H1 (cell line): ENCODE measurements at regions not wholly inside any gene's neighbourhood (a gene's known extent, or its start where the extent isn't known, plus 50 kb on each side); places are given as distances from the start of the nearest gene placed in this dataset.

Experiments
- CTCF ChIA-PET: fragments of 300-600 bp; sonication (Branson Sonifier 250); formaldehyde crosslinking; loops from one replicate; lab custom pipeline; 2021; ENCODE audit not compliant: partially characterized antibody; lab: Charles Lee
- POLR2A ChIA-PET: fragments of 300-600 bp; sonication (Branson Sonifier 250); formaldehyde crosslinking; loops from one replicate; lab custom pipeline; 2021; ENCODE audit warnings: inconsistent platforms; ENCODE audit not compliant: partially characterized antibody; lab: Charles Lee
- DNase-seq, 2 experiments: peaks; one replicate each; pipeline versions ENCODE4 v3.0.0 to v3.0.0-alpha.2; 2010 to 2022; ENCODE audit warnings: low spot score in 2 of 2, low read depth in 1 of 2, mixed read lengths in 1 of 2
- FAIRE-seq: peaks from 2 replicates; lab custom pipeline; 2011; peaks lifted over from hg19 to GRCh38; lab: Jason Lieb, UNC
- H2AFZ ChIP-seq: 2 replicates; pipeline ENCODE4 v1.8.1; 2012; ENCODE audit warnings: low read length, inconsistent platforms
- H2AK5ac ChIP-seq: 2 replicates; pipeline ENCODE4 v1.6.1; 2013; ENCODE audit warnings: low read depth, low read length
- H2BK120ac ChIP-seq: replicated peaks from 2 replicates; pipeline ENCODE3; 2013; ENCODE audit warnings: low read depth, low read length, inconsistent platforms
- H2BK12ac ChIP-seq: 2 replicates; pipeline ENCODE4 v1.6.1; 2013; ENCODE audit warnings: low read depth, low read length
- H2BK15ac ChIP-seq: 2 replicates; pipeline ENCODE4 v1.6.1; 2013; ENCODE audit warnings: low read length
- H2BK20ac ChIP-seq: 2 replicates; pipeline ENCODE4 v1.6.1; 2013; ENCODE audit warnings: low read length
- H2BK5ac ChIP-seq: 2 replicates; pipeline ENCODE4 v1.6.1; 2013; ENCODE audit warnings: low read depth, low read length
- H3K14ac ChIP-seq: 2 replicates; pipeline ENCODE4 v1.6.1; 2013; ENCODE audit warnings: inconsistent platforms; ENCODE audit not compliant: insufficient read length
- H3K18ac ChIP-seq: 2 replicates; pipeline ENCODE4 v1.6.1; 2013; ENCODE audit warnings: low read length; ENCODE audit errors: extremely low read depth
- H3K23ac ChIP-seq: 2 replicates; pipeline ENCODE4 v1.6.1; 2013; ENCODE audit warnings: inconsistent platforms; ENCODE audit not compliant: insufficient read length
- H3K23me2 ChIP-seq: 2 replicates; pipeline ENCODE4 v1.6.1; 2013; ENCODE audit warnings: low read depth, low read length
- H3K27ac ChIP-seq: 2 replicates; pipeline ENCODE4 v1.6.1; 2011; ENCODE audit warnings: low read depth, low read length, inconsistent platforms
- H3K27me3 ChIP-seq, 4 experiments: replicated peaks in 1 of 4; 1 replicate in 1 of 4; 2 replicates in 3 of 4; pipeline versions ENCODE4 v1.6.1 to v1.8.1; 2011 to 2013; ENCODE audit warnings: low read length in 3 of 4, mild to moderate bottlenecking in 3 of 4, inconsistent platforms in 2 of 4, mixed read lengths in 2 of 4, moderate library complexity in 1 of 4; ENCODE audit not compliant: control insufficient read depth in 3 of 4, insufficient read depth in 3 of 4; ENCODE audit errors: extremely low read depth in 1 of 4
- H3K36me3 ChIP-seq, 4 experiments: 2 replicates each; pipeline versions ENCODE4 v1.6.1 to v1.8.1; 2011 to 2013; ENCODE audit warnings: mild to moderate bottlenecking in 4 of 4, low read length in 3 of 4, moderate library complexity in 2 of 4, control low read depth in 1 of 4, inconsistent platforms in 1 of 4; ENCODE audit not compliant: insufficient read depth in 4 of 4, control insufficient read depth in 2 of 4
- H3K4ac ChIP-seq: replicated peaks from 2 replicates; pipeline ENCODE3; 2013; ENCODE audit warnings: low read length, low read depth, mixed read lengths, inconsistent platforms; ENCODE audit not compliant: insufficient read length
- H3K4me1 ChIP-seq, 4 experiments: replicated peaks in 1 of 4; 1 replicate in 1 of 4; 2 replicates in 3 of 4; pipeline versions ENCODE4 v1.6.1 to v1.8.1; 2011 to 2013; ENCODE audit warnings: low read length in 3 of 4, inconsistent platforms in 2 of 4, mixed read lengths in 1 of 4; ENCODE audit not compliant: insufficient read depth in 4 of 4, control insufficient read depth in 3 of 4
- H3K4me2 ChIP-seq, 2 experiments: 2 replicates each; pipeline versions ENCODE4 v1.6.1 to v1.8.1; 2011 to 2013; ENCODE audit warnings: low read depth in 2 of 2, low read length in 2 of 2, control low read depth in 1 of 2, inconsistent platforms in 1 of 2, mild to moderate bottlenecking in 1 of 2; ENCODE audit not compliant: insufficient read depth in 1 of 2
- H3K4me3 ChIP-seq, 4 experiments: fragments of 200-600, 300-600 bp in 1 of 4; sonication (generic), shearing (Covaris generic), sonication (Bioruptor Twin) in 1 of 4; 2 replicates each; pipeline versions ENCODE4 v1.5.1 to v1.8.1; 2011 to 2016; ENCODE audit warnings: low read length in 4 of 4, low read depth in 3 of 4, control low read depth in 2 of 4, inconsistent platforms in 2 of 4, mild to moderate bottlenecking in 2 of 4, mixed read lengths in 1 of 4, moderate library complexity in 1 of 4; ENCODE audit not compliant: insufficient read depth in 2 of 4; ENCODE audit errors: extremely low read depth in 1 of 4
- H3K56ac ChIP-seq: replicated peaks from 2 replicates; pipeline ENCODE3; 2013; ENCODE audit warnings: low read depth, mild to moderate bottlenecking, mixed read lengths, low read length, inconsistent platforms; ENCODE audit not compliant: insufficient read length
- H3K79me1 ChIP-seq: 2 replicates; pipeline ENCODE4 v1.6.1; 2013; ENCODE audit warnings: low read depth, low read length, control low read depth
- H3K79me2 ChIP-seq, 2 experiments: 2 replicates each; pipeline versions ENCODE4 v1.6.1 to v1.8.1; 2012 to 2013; ENCODE audit warnings: low read length in 2 of 2, mild to moderate bottlenecking in 2 of 2, inconsistent platforms in 1 of 2; ENCODE audit not compliant: insufficient read depth in 2 of 2, control insufficient read depth in 1 of 2
- H3K9ac ChIP-seq, 4 experiments: replicated peaks in 1 of 4; 1 replicate in 1 of 4; 2 replicates in 3 of 4; pipeline versions ENCODE4 v1.6.1 to v1.8.1; 2011 to 2013; ENCODE audit warnings: low read depth in 3 of 4, low read length in 3 of 4, control low read depth in 2 of 4, mild to moderate bottlenecking in 2 of 4, moderate library complexity in 2 of 4, inconsistent platforms in 1 of 4; ENCODE audit errors: extremely low read depth in 1 of 4
- H3K9me3 ChIP-seq, 2 experiments: 2 replicates each; pipeline versions ENCODE4 v1.6.1 to v1.8.1; 2012 to 2013; ENCODE audit warnings: mild to moderate bottlenecking in 2 of 2, moderate library complexity in 2 of 2, control low read depth in 1 of 2, inconsistent platforms in 1 of 2, low read depth in 1 of 2, low read length in 1 of 2, mixed read lengths in 1 of 2; ENCODE audit not compliant: insufficient read depth in 2 of 2
- H4K20me1 ChIP-seq, 2 experiments: replicated peaks in 1 of 2; 2 replicates each; pipeline versions ENCODE3 to v1.8.1; 2011 to 2013; ENCODE audit warnings: inconsistent platforms in 2 of 2, low read length in 2 of 2, mild to moderate bottlenecking in 1 of 2; ENCODE audit not compliant: insufficient read depth in 2 of 2, control insufficient read depth in 1 of 2
- H4K5ac ChIP-seq: 2 replicates; pipeline ENCODE4 v1.6.1; 2013; ENCODE audit warnings: low read length, low read depth, mixed read lengths, inconsistent platforms; ENCODE audit not compliant: insufficient read length
- H4K8ac ChIP-seq: 2 replicates; pipeline ENCODE4 v1.8.0; 2013; ENCODE audit warnings: mild to moderate bottlenecking, moderate library complexity, low read length, inconsistent platforms; ENCODE audit not compliant: insufficient read depth; ENCODE audit errors: extremely low read depth
- H4K91ac ChIP-seq: replicated peaks from 2 replicates; pipeline ENCODE3; 2013; ENCODE audit warnings: low read length, mixed read lengths, inconsistent platforms; ENCODE audit not compliant: insufficient read length
- BRCA1 ChIP-seq: IDR thresholded peaks from 2 replicates; pipeline ENCODE4 v1.6.1; 2012; ENCODE audit warnings: low read depth, low read length, improper control_type of control experiment
- FOSL1 ChIP-seq: IDR thresholded peaks from 2 replicates; pipeline ENCODE4 v1.6.1; 2011; ENCODE audit warnings: mild to moderate bottlenecking, low read depth, low read length, moderate library complexity; ENCODE audit not compliant: insufficient read depth
- JUN ChIP-seq: IDR thresholded peaks from 2 replicates; pipeline ENCODE4 v1.6.1; 2011; ENCODE audit warnings: low read depth, mild to moderate bottlenecking, improper control_type of control experiment, low read length
- KDM1A ChIP-seq: fragments of 200-600, 300-600 bp; sonication (generic); IDR thresholded peaks from 2 replicates; pipeline ENCODE4 v1.7.1; 2016; ENCODE audit warnings: mild to moderate bottlenecking, low read length, borderline replicate concordance
- KDM5A ChIP-seq: fragments of 200-600 bp; IDR thresholded peaks from 2 replicates; pipeline ENCODE4 v1.7.1; 2012; ENCODE audit warnings: mild to moderate bottlenecking, low read length, inconsistent platforms, mixed read lengths
- MAX ChIP-seq: IDR thresholded peaks from 2 replicates; pipeline ENCODE4 v1.6.1; 2012; ENCODE audit warnings: inconsistent platforms
- POLR2A ChIP-seq, 2 experiments: IDR thresholded peaks; 1 replicate in 1 of 2; 2 replicates in 1 of 2; pipeline ENCODE4 v1.6.1; 2011; ENCODE audit warnings: low read depth in 2 of 2, low read length in 2 of 2, mild to moderate bottlenecking in 2 of 2; ENCODE audit errors: control extremely low read depth in 1 of 2
- RFX5 ChIP-seq: IDR thresholded peaks from 2 replicates; pipeline ENCODE4 v1.6.1; 2011; ENCODE audit warnings: low read depth, low read length, improper control_type of control experiment, borderline replicate concordance
- RNF2 ChIP-seq: fragments of 200-900, 300-1000 bp; sonication (generic); IDR thresholded peaks from 2 replicates; pipeline ENCODE4 v1.7.1; 2016; ENCODE audit warnings: borderline replicate concordance, low read depth, mild to moderate bottlenecking, antibody characterized with exemption, low read length; ENCODE audit not compliant: poor library complexity, severe bottlenecking; ENCODE audit errors: missing control alignments
- SRF ChIP-seq: IDR thresholded peaks from 2 replicates; pipeline ENCODE4 v1.6.1; 2011; ENCODE audit warnings: mild to moderate bottlenecking, low read depth, low read length, moderate library complexity
- SUZ12 ChIP-seq: fragments of 200-600 bp; sonication (generic); IDR thresholded peaks from 2 replicates; pipeline ENCODE4 v1.6.1; 2012; ENCODE audit warnings: mild to moderate bottlenecking, inconsistent platforms, low read length, moderate library complexity, mixed read lengths
- TAF1 ChIP-seq: IDR thresholded peaks from 2 replicates; pipeline ENCODE4 v1.6.1; 2011; ENCODE audit warnings: mild to moderate bottlenecking, low read depth, low read length
- YY1 ChIP-seq: IDR thresholded peaks from 2 replicates; pipeline ENCODE4 v1.6.1; 2011; ENCODE audit warnings: low read depth, mild to moderate bottlenecking, low read length
- WGBS, 2 experiments: shearing (Covaris generic) in 1 of 2; methylation state at CpG; one replicate each; pipeline versions ENCODE4 v1.1.6 to v1.1.7; 2013 to 2015; ENCODE audit warnings: low lambda C conversion rate in 2 of 2, mixed read lengths in 2 of 2, inconsistent platforms in 1 of 2, low coverage in 1 of 2, missing lambda C conversion rate in 1 of 2; ENCODE audit not compliant: insufficient replicate concordance in 2 of 2, insufficient coverage in 1 of 2, insufficient read length in 1 of 2; ENCODE audit errors: extremely low coverage in 1 of 2, missing lambda C conversion rate in 1 of 2; 5-methylcytosine and 5-hydroxymethylcytosine counted together

- no peak overlapping the region for H2AK5ac ChIP-seq
- no peaks in the 10 kb centered on the region for H3K79me1 ChIP-seq
- H4K8ac ChIP-seq, result no peak overlapping the region
- ChIA-PET POLR2A (no interaction called here), CTCF (interaction anchor here (1.0 to 2.8 kb wide), 3 partner anchors 225 to 334 kb away, joined by 3 to 9 read pairs (median 5); partner anchors contain the start of gene PCED1B)
- H3K56ac ChIP-seq, result no peak overlapping the region
- H2BK20ac ChIP-seq, result no peak overlapping the region
- no peak overlapping the region for H3K23ac ChIP-seq
- peaks cover 0 to 4% (median 0%) of the 10 kb centered on the region in 4 experiments; a peak in 1 of 7 replicates for H3K4me1 ChIP-seq
- H3K23me2 ChIP-seq, result no peaks in the 10 kb centered on the region
- no peak overlapping the region for H3K27ac ChIP-seq
- H3K18ac ChIP-seq, result no peak overlapping the region
- H4K91ac ChIP-seq, result no peak overlapping the region
- H3K14ac ChIP-seq, result no peak overlapping the region
- H3K4me3 ChIP-seq, result no peak overlapping the region
- 0 out of 2 replicates have a peak overlapping the region, but pooled peaks have one; percentile 16 for H2BK5ac ChIP-seq
- DNase-seq (no peak), FAIRE-seq (no peak)
- no peak overlapping the region for H3K4ac ChIP-seq
- H2BK12ac ChIP-seq, result 0 out of 2 replicates have a peak overlapping the region, but pooled peaks have one; percentile 39
- H2BK15ac ChIP-seq, result peak overlapping the region; percentile 40; the same call in 1 of the 2 replicates
- no peaks in the 10 kb centered on the region for H3K79me2 ChIP-seq
- H4K5ac ChIP-seq, result no peak overlapping the region
- WGBS, 2 experiments, result 91% methylated on average over 7 of the region's 7 CpGs; no CpG with 5 or more reads in 1 of the 2 experiments
- no peaks in the 10 kb centered on the region for H4K20me1 ChIP-seq
- no peaks in the 10 kb centered on the region for H3K36me3 ChIP-seq
- H2AFZ ChIP-seq, result peak overlapping the region; percentile 83; the same call in 1 of the 2 replicates
- H3K27me3 ChIP-seq, result no peaks in the 10 kb centered on the region
- no peak overlapping the region for H3K9ac ChIP-seq
- no peak overlapping the region for H2BK120ac ChIP-seq
- no peak overlapping the region for H3K4me2 ChIP-seq
- no peak for TF ChIP-seq JUN
- no peak for TF ChIP-seq POLR2A (IDR thresholded peaks at IDR 0.05; ENCODE audit: control extremely low read depth in 1 of 2, low read depth in 2 of 2, low read length in 2 of 2)
- no peak for TF ChIP-seq SUZ12
- TF ChIP-seq TAF1, result no peak
- TF ChIP-seq SRF, result no peak
- TF ChIP-seq FOSL1, result no peak
- no peak for TF ChIP-seq BRCA1
- TF ChIP-seq RNF2, result no peak
- no peak for TF ChIP-seq YY1
- TF ChIP-seq RFX5, result no peak
- TF ChIP-seq KDM5A, result no peak
- no peak for TF ChIP-seq KDM1A
- no peak for TF ChIP-seq MAX
- TF ChIP-seq, all 59 proteins: peak for 0
- no peaks in the 10 kb centered on the region for H3K9me3 ChIP-seq
These were observed 223.4 kb upstream of the AMIGO2 start for GRCh38 chr12:47303207-47303606.
